DND-41 (cell line): ENCODE measurements at regions not wholly inside any gene's neighbourhood (a gene's known extent, or its start where the extent isn't known, plus 50 kb on each side); places are given as distances from the start of the nearest gene placed in this dataset.

Source experiments
- CTCF ChIP-seq: IDR thresholded peaks from 2 replicates; pipeline ENCODE4 v1.5.1; 2012; ENCODE audit warnings: borderline replicate concordance, low read length, moderate library complexity, mild to moderate bottlenecking; ENCODE audit not compliant: poor library complexity, severe bottlenecking; ENCODE audit errors: extremely low read depth
- EZH2 ChIP-seq: IDR thresholded peaks from 3 replicates; pipeline ENCODE4 v1.6.1; 2012; ENCODE audit warnings: borderline replicate concordance, low read depth, mild to moderate bottlenecking, moderate library complexity, low read length, inconsistent platforms; ENCODE audit not compliant: severe bottlenecking

- TF ChIP-seq EZH2 (no peak), CTCF (no peak)
These were observed 2518.5 kb downstream of the ARAP2 start for GRCh38 chr4:33725861-33726260.
